ENCODE measurements at regions not wholly inside any gene's neighbourhood (a gene's known extent, or its start where the extent isn't known, plus 50 kb on each side); places are given as distances from the start of the nearest gene placed in this dataset.

- DNase-seq (ENCODE audit: extremely low read depth, insufficient read length): no peak
Observed at GRCh38 chr2:64219149-64219548, 74.9 kb upstream of the PELI1 start.

GRCh38 chr2:64220265-64220664 is 76.0 kb upstream of the PELI1 start:
- no peak for DNase-seq (ENCODE audit: extremely low read depth, insufficient read length)
- TF ChIP-seq, protein P1, sequence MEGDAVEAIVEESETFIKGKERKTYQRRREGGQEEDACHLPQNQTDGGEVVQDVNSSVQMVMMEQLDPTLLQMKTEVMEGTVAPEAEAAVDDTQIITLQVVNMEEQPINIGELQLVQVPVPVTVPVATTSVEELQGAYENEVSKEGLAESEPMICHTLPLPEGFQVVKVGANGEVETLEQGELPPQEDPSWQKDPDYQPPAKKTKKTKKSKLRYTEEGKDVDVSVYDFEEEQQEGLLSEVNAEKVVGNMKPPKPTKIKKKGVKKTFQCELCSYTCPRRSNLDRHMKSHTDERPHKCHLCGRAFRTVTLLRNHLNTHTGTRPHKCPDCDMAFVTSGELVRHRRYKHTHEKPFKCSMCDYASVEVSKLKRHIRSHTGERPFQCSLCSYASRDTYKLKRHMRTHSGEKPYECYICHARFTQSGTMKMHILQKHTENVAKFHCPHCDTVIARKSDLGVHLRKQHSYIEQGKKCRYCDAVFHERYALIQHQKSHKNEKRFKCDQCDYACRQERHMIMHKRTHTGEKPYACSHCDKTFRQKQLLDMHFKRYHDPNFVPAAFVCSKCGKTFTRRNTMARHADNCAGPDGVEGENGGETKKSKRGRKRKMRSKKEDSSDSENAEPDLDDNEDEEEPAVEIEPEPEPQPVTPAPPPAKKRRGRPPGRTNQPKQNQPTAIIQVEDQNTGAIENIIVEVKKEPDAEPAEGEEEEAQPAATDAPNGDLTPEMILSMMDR (IDR thresholded peaks at IDR 0.05; ENCODE audit: insufficient read depth, low read length, poor library complexity, severe bottlenecking): no peak
- Histone ChIP-seq H3K27me3 (replicated peaks; ENCODE audit: control insufficient read depth, insufficient read depth, low read length) (no peaks in the 10 kb centered on the region), H3K4me3 (replicated peaks; ENCODE audit: low read depth, low read length) (no peak overlapping the region), H3K36me3 (ENCODE audit: control insufficient read depth, insufficient read depth, low read length) (no peaks in the 10 kb centered on the region)

More at GRCh38 chr2:64219149-64219548, 74.9 kb upstream of the PELI1 start:
- Histone ChIP-seq H3K27me3 (replicated peaks; ENCODE audit: control insufficient read depth, insufficient read depth, low read length) (no peaks in the 10 kb centered on the region), H3K36me3 (ENCODE audit: control insufficient read depth, insufficient read depth, low read length) (no peaks in the 10 kb centered on the region), H3K4me3 (replicated peaks; ENCODE audit: low read depth, low read length) (no peak overlapping the region)
- TF ChIP-seq, protein P1 (IDR thresholded peaks at IDR 0.05; ENCODE audit: insufficient read depth, low read length, poor library complexity, severe bottlenecking): no peak

DNA sequence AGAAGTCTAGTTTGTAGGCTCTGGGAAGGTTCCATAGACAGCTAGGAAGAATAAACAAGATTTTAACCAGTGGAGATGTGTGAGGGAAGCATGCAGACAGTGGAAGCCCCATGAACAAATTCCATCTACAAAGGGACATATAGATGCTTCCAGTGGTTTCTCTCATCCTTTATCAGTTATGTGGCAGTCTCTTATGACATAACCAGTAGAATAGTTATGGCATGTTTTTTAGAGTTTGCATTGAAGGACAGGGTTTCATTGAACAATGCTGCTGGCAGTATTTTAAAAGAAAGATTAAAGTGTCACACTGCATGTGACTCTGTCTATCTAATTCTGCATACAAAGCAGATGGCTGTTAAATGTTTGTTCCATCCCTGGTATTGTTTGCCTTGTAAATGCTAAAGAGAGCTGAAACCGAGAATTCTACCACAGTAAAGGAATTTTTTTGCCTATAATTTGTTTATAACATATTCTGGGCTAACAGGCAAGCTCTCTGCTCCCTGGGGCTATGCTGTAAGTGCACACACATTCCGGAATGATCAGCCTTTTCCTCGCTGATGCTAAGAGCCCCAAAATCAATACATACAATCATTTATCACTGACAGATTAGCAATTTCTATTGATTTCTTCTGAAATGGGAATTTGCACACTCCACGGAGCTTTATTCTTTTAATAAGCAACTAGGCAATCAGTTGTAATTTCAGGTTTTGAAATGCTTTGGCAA is 76.8 kb upstream of the PELI1 start:
- Histone ChIP-seq H3K4me3 (replicated peaks; ENCODE audit: low read depth, low read length) (no peak overlapping the region), H3K36me3 (ENCODE audit: control insufficient read depth, insufficient read depth, low read length) (no peaks in the 10 kb centered on the region), H3K27me3 (replicated peaks; ENCODE audit: control insufficient read depth, insufficient read depth, low read length) (no peaks in the 10 kb centered on the region)
- TF ChIP-seq, protein P1 (IDR thresholded peaks at IDR 0.05; ENCODE audit: insufficient read depth, low read length, poor library complexity, severe bottlenecking): no peak
- no peak for DNase-seq (ENCODE audit: extremely low read depth, insufficient read length)

GRCh38 chr2:64221935-64222334 is 77.7 kb upstream of the PELI1 start:
- Histone ChIP-seq H3K36me3 (ENCODE audit: control insufficient read depth, insufficient read depth, low read length) (no peaks in the 10 kb centered on the region), H3K27me3 (replicated peaks; ENCODE audit: control insufficient read depth, insufficient read depth, low read length) (no peaks in the 10 kb centered on the region), H3K4me3 (replicated peaks; ENCODE audit: low read depth, low read length) (no peak overlapping the region)
- DNase-seq (ENCODE audit: extremely low read depth, insufficient read length): no peak
- TF ChIP-seq, protein P1 (IDR thresholded peaks at IDR 0.05; ENCODE audit: insufficient read depth, low read length, poor library complexity, severe bottlenecking): no peak

DNA sequence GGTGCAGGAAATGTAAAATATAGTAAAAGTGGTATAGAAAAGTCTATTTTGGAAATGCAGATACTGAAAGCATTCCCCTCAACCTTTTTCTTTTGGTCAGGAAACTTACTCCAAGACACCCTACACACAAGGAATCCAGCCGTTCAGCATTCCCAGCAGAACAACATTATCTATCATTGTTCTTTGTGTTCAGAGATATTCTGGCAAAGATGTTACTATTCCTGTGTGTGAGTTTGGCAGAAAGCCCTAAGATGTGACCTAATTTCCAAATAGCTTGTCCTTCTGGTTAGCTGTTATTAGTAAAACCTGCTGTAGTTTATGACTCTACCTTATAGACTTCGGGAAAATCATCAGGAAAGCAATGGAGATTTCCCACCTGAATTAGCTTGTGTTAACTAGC is 78.1 kb upstream of the PELI1 start:
- H3K4me3 ChIP-seq (replicated peaks; ENCODE audit: low read depth, low read length): no peak overlapping the region
- DNase-seq (ENCODE audit: extremely low read depth, insufficient read length): no peak
- no peaks in the 10 kb centered on the region for H3K27me3 ChIP-seq (replicated peaks; ENCODE audit: control insufficient read depth, insufficient read depth, low read length)
- TF ChIP-seq, protein P1 (IDR thresholded peaks at IDR 0.05; ENCODE audit: insufficient read depth, low read length, poor library complexity, severe bottlenecking): no peak
- no peaks in the 10 kb centered on the region for H3K36me3 ChIP-seq (ENCODE audit: control insufficient read depth, insufficient read depth, low read length)

All from GM06990 (cell line).